ENCODE measurements at regions not wholly inside any gene's neighbourhood (a gene's known extent, or its start where the extent isn't known, plus 50 kb on each side); places are given as distances from the start of the nearest gene placed in this dataset.

DNA sequence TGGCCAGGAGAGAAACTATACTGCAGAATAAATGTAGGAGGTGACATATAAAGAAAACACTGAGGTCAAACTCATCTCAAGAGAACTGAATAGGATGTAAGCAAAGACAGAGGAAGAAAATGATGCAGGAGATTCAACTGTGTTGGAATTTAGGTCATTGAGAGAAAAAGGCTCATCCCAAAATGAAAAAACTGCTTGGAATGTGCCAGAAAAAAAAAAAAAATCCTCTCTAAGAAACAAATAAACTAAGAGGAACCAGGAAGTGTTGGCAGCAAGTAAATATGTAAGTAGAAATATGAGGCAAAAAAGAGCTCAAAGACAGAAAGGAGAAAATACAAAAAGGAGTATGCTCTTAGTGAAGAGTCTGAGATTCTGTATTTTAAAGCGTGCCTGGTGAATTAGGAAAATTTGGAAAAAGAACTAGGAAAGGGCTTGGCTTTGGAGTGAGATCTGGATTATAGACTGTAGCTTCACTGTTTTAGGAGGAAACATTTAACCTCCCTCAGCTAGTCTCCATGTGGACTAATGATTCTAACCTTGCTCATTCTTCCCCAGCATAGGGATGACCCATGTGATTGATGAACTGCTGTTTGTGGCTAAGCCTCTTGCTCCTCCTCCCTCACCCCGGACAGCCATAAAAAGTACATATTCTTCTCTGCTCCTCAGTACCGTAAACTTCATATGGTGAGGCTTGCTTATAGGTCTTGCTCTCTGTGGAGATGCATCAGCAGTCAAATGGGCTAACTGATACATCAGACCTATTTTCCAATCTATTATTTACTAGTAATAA lies 185.6 kb upstream of the POU5F2 start:
- WGBS (ENCODE audit: missing lambda C conversion rate): 87% methylated on average over 3 of the region's 3 CpGs
- no peak overlapping the region for H3K27ac ChIP-seq
- peaks cover 3% of the 10 kb centered on the region; the same call in 1 of the 3 replicates for H3K4me1 ChIP-seq
- H3K4me2 ChIP-seq: no peak overlapping the region
- FAIRE-seq (no peak), ATAC-seq (no peak), DNase-seq (ENCODE audit: low read depth in 1 of 2, low spot score in 1 of 2) (no peak)
- H3K4me3 ChIP-seq: no peak overlapping the region
- no peaks in the 10 kb centered on the region for H3K9me3 ChIP-seq
- TF ChIP-seq CHD2 (IDR thresholded peaks at IDR 0.05; ENCODE audit: low read length, partially characterized antibody) (no peak), EP300 (IDR thresholded peaks at IDR 0.05) (no peak), HOXB13 (CRISPR knock-in tag; IDR thresholded peaks at IDR 0.05; ENCODE audit: low read depth) (no peak), MYC (IDR thresholded peaks at IDR 0.05; ENCODE audit: borderline replicate concordance, low read length) (no peak)
- TF ChIP-seq, protein P1, sequence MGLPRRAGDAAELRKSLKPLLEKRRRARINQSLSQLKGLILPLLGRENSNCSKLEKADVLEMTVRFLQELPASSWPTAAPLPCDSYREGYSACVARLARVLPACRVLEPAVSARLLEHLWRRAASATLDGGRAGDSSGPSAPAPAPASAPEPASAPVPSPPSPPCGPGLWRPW (IDR thresholded peaks at IDR 0.05): no peak
- TF ChIP-seq, protein P2, sequence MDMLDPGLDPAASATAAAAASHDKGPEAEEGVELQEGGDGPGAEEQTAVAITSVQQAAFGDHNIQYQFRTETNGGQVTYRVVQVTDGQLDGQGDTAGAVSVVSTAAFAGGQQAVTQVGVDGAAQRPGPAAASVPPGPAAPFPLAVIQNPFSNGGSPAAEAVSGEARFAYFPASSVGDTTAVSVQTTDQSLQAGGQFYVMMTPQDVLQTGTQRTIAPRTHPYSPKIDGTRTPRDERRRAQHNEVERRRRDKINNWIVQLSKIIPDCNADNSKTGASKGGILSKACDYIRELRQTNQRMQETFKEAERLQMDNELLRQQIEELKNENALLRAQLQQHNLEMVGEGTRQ (IDR thresholded peaks at IDR 0.05): no peak
- ChIA-PET CTCF (interaction anchor here (0.6 kb wide), 1 partner anchor 54 kb away, joined by 4 read pairs; no protein-coding TSS in a partner anchor), POLR2A (no interaction called here)

DNA sequence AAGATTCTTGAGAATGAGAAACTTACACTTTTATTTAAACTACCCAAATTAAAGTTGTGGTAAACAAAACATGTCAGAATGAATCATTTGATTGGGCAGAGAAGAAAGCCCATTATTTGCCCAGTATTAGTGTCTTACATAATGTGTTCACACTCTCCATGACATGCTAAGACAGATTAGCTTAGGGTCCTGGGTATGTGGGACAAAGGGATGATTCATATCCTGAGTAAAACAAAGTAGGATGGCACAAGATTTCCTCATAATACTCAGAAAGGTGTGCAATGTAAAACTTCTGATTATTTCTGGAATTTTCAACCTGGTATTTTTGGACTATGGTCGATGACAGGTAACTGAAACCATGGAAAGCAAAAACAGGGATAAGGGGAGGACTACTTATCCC lies 183.9 kb upstream of the POU5F2 start:
- no peak overlapping the region for H3K4me2 ChIP-seq
- no peak overlapping the region for H3K27ac ChIP-seq
- no peak overlapping the region for H3K4me3 ChIP-seq
- H3K9me3 ChIP-seq: no peaks in the 10 kb centered on the region
- DNase-seq (ENCODE audit: low read depth in 1 of 2, low spot score in 1 of 2) (peak in 1 of 2 experiments; percentile 8), ATAC-seq (no peak), FAIRE-seq (peak; percentile 13)
- POLR2A ChIA-PET: no interaction called here
- 93% methylated on average over 1 of the region's 1 CpG for WGBS (ENCODE audit: missing lambda C conversion rate)
- H3K4me1 ChIP-seq: peaks cover 3% of the 10 kb centered on the region; the same call in 1 of the 3 replicates
- TF ChIP-seq, protein P3, sequence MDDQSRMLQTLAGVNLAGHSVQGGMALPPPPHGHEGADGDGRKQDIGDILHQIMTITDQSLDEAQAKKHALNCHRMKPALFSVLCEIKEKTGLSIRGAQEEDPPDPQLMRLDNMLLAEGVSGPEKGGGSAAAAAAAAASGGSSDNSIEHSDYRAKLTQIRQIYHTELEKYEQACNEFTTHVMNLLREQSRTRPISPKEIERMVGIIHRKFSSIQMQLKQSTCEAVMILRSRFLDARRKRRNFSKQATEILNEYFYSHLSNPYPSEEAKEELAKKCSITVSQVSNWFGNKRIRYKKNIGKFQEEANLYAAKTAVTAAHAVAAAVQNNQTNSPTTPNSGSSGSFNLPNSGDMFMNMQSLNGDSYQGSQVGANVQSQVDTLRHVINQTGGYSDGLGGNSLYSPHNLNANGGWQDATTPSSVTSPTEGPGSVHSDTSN (IDR thresholded peaks at IDR 0.05): no peak
- no peak for TF ChIP-seq JUN (IDR thresholded peaks at IDR 0.05)
- no peak for TF ChIP-seq HEYL (CRISPR knock-in tag; IDR thresholded peaks at IDR 0.05)
- no peak for TF ChIP-seq ZNF302 (CRISPR knock-in tag; IDR thresholded peaks at IDR 0.05)
- TF ChIP-seq HOXA7 (CRISPR knock-in tag; IDR thresholded peaks at IDR 0.05): no peak
- TF ChIP-seq KDM5A (IDR thresholded peaks at IDR 0.05): no peak
- TF ChIP-seq, protein P2 (IDR thresholded peaks at IDR 0.05): no peak
- CTCF ChIA-PET: no interaction called here

DNA sequence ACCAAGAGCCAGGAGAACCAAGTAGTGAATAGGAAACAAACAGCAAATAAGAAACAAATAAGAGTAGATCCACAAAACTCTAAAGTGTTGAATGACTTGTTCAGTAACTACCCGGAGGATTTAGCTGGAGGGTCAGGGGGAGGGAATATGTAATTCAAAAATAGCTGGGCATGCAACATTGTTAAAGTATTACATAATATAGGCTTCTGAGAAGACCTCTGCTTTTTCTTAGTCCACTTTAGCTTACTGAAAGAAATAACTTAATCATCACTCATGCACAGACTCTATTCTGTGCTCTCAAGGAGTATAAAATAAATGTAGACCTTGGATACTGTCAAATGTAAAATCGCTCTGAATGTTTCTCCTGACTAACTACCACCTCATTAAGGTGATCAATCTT lies 183.2 kb upstream of the POU5F2 start:
- Histone ChIP-seq H3K4me2 (no peak overlapping the region), H3K9me3 (no peaks in the 10 kb centered on the region), H3K4me3 (no peak overlapping the region), H3K4me1 (peaks cover 3% of the 10 kb centered on the region; the same call in 1 of the 3 replicates), H3K27ac (no peak overlapping the region)
- FAIRE-seq (no peak), DNase-seq (ENCODE audit: low read depth in 1 of 2, low spot score in 1 of 2) (no peak), ATAC-seq (no peak)
- no peak for TF ChIP-seq EP300 (IDR thresholded peaks at IDR 0.05)
- TF ChIP-seq FOSL2 (IDR thresholded peaks at IDR 0.05): no peak
- no peak for TF ChIP-seq FOSL2 (CRISPR knock-in tag; IDR thresholded peaks at IDR 0.05)
- TF ChIP-seq, protein P1 (IDR thresholded peaks at IDR 0.05): no peak
- TF ChIP-seq POLR2AphosphoS2 (conservative IDR thresholded peaks at IDR 0.05; ENCODE audit: low read length): no peak
- TF ChIP-seq NPAS2 (CRISPR knock-in tag; IDR thresholded peaks at IDR 0.05; ENCODE audit: borderline replicate concordance): no peak
- no peak for TF ChIP-seq KDM1A (IDR thresholded peaks at IDR 0.05; ENCODE audit: low read depth)
- TF ChIP-seq RCOR1 (IDR thresholded peaks at IDR 0.05; ENCODE audit: low read depth, low read length): no peak
- no peak for TF ChIP-seq MYC (IDR thresholded peaks at IDR 0.05; ENCODE audit: borderline replicate concordance, low read length)
- no peak for TF ChIP-seq ZSCAN20 (CRISPR knock-in tag; IDR thresholded peaks at IDR 0.05)
- TF ChIP-seq EHMT2 (IDR thresholded peaks at IDR 0.05; ENCODE audit: low read depth): no peak
- TF ChIP-seq ZFP36 (IDR thresholded peaks at IDR 0.05; ENCODE audit: borderline replicate concordance, partially characterized antibody): no peak
- TF ChIP-seq CBX2 (IDR thresholded peaks at IDR 0.05; ENCODE audit: borderline replicate concordance, low read depth): no peak
- TF ChIP-seq, protein P4, sequence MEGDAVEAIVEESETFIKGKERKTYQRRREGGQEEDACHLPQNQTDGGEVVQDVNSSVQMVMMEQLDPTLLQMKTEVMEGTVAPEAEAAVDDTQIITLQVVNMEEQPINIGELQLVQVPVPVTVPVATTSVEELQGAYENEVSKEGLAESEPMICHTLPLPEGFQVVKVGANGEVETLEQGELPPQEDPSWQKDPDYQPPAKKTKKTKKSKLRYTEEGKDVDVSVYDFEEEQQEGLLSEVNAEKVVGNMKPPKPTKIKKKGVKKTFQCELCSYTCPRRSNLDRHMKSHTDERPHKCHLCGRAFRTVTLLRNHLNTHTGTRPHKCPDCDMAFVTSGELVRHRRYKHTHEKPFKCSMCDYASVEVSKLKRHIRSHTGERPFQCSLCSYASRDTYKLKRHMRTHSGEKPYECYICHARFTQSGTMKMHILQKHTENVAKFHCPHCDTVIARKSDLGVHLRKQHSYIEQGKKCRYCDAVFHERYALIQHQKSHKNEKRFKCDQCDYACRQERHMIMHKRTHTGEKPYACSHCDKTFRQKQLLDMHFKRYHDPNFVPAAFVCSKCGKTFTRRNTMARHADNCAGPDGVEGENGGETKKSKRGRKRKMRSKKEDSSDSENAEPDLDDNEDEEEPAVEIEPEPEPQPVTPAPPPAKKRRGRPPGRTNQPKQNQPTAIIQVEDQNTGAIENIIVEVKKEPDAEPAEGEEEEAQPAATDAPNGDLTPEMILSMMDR (IDR thresholded peaks at IDR 0.05): no peak
- TF ChIP-seq ZNF302 (CRISPR knock-in tag; IDR thresholded peaks at IDR 0.05): no peak
- TF ChIP-seq CEBPB (IDR thresholded peaks at IDR 0.05): no peak
- WGBS (ENCODE audit: missing lambda C conversion rate): 85% methylated on average over 2 of the region's 2 CpGs
- ChIA-PET CTCF (no interaction called here), POLR2A (no interaction called here)
